ENCODE measurements at regions not wholly inside any gene's neighbourhood (a gene's known extent, or its start where the extent isn't known, plus 50 kb on each side); places are given as distances from the start of the nearest gene placed in this dataset.

DNA sequence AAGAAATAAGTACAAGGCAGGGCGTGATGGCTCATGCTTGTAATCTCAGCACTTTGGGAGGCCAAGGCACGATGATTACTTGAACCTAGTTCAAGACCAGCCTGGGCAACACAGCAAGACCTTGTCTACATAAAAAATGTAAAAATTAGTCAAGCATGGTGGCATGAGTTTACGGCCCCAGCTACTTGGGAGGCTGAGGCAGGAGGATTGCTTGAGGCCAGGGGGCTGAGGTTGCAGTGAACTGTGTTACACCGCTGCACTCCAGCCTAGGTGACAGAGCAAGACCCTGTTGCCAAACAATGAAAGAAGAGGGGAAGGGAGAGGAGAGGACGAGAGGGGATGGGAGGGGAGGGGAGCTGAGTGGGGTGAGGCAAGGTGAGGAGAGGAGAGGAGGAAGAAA, 152.7 kb upstream of the PRICKLE2 start:
- peaks cover 0 to 5% of the 10 kb centered on the region in 2 donors for H3K9me3 ChIP-seq (replicated peaks in 1 of 2; ENCODE audit: control insufficient read depth in 1 of 2, insufficient read depth in 1 of 2, low read length in 2 of 2)
- H4K20me1 ChIP-seq (ENCODE audit: insufficient read depth, low read length) = no peaks in the 10 kb centered on the region
- no peak overlapping the region for H3K9ac ChIP-seq (ENCODE audit: insufficient read depth, low read length, poor library complexity, severe bottlenecking)
- no peaks in the 10 kb centered on the region for H3K79me2 ChIP-seq (ENCODE audit: insufficient read depth, low read length)
- no peak overlapping the region for H3K4me2 ChIP-seq (replicated peaks; ENCODE audit: extremely low read depth, low read length, poor library complexity, severe bottlenecking)
- H3K36me3 Mint-ChIP-seq = no peaks in the 10 kb centered on the region
- no peak overlapping the region for H3K27ac Mint-ChIP-seq
- H3K4me1 Mint-ChIP-seq = no peaks in the 10 kb centered on the region
- H3K4me1 ChIP-seq (ENCODE audit: control insufficient read depth in 1 of 2, insufficient read depth in 2 of 2, low read length in 2 of 2) = no peaks in the 10 kb centered on the region
- intact Hi-C loops (cut with micrococcal nuclease) = no loop called here
- H3K27me3 Mint-ChIP-seq (ENCODE audit: low read depth in 3 of 3) = peaks cover 0 to 6% (median 0%) of the 10 kb centered on the region in 3 donors
- H3K27ac ChIP-seq (ENCODE audit: low read depth in 1 of 2, low read length in 2 of 2) = no peak overlapping the region
- H3K4me3 Mint-ChIP-seq = no peak overlapping the region
- H3K36me3 ChIP-seq (replicated peaks in 1 of 2; ENCODE audit: control insufficient read depth in 1 of 2, insufficient read depth in 2 of 2, low read length in 2 of 2) = no peaks in the 10 kb centered on the region
- TF ChIP-seq, protein P1, sequence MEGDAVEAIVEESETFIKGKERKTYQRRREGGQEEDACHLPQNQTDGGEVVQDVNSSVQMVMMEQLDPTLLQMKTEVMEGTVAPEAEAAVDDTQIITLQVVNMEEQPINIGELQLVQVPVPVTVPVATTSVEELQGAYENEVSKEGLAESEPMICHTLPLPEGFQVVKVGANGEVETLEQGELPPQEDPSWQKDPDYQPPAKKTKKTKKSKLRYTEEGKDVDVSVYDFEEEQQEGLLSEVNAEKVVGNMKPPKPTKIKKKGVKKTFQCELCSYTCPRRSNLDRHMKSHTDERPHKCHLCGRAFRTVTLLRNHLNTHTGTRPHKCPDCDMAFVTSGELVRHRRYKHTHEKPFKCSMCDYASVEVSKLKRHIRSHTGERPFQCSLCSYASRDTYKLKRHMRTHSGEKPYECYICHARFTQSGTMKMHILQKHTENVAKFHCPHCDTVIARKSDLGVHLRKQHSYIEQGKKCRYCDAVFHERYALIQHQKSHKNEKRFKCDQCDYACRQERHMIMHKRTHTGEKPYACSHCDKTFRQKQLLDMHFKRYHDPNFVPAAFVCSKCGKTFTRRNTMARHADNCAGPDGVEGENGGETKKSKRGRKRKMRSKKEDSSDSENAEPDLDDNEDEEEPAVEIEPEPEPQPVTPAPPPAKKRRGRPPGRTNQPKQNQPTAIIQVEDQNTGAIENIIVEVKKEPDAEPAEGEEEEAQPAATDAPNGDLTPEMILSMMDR (IDR thresholded peaks at IDR 0.05) = no peak
- 92% methylated on average over 4 of the region's 5 CpGs for WGBS (ENCODE audit: insufficient coverage)
- H2AFZ ChIP-seq (ENCODE audit: insufficient read depth, low read depth, low read length, poor library complexity, severe bottlenecking) = no peak overlapping the region
- no peak overlapping the region for H3K4me3 ChIP-seq (replicated peaks in 1 of 3; ENCODE audit: low read depth in 2 of 3, low read length in 3 of 3)
- no peaks in the 10 kb centered on the region for H3K27me3 ChIP-seq (ENCODE audit: control insufficient read depth in 2 of 2, insufficient read depth in 2 of 2, low read length in 2 of 2)
- peaks cover 0 to 11% (median 2%) of the 10 kb centered on the region in 7 donors for H3K9me3 Mint-ChIP-seq
- no peak for DNase-seq

DNA sequence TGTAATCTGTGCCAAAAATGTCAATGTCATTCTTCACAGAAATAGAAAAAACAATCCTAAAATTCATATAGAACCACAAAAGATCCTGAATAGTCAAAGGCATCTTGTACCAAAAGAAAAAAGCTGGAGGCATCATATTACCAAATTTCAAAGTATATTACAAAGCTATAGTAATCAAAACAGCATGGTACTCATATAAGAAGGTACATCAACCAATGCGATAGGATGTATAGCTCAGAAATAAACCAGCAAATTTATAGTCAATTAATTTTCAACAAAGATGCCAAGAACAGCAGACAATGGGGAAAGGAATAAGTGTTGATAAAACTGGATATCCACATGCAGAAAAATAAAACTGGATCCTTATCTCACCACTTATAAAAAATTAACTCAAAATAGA, 150.5 kb upstream of the PRICKLE2 start:
- Histone ChIP-seq H2AFZ (ENCODE audit: insufficient read depth, low read depth, low read length, poor library complexity, severe bottlenecking) (no peak overlapping the region), H3K9ac (ENCODE audit: insufficient read depth, low read length, poor library complexity, severe bottlenecking) (no peak overlapping the region), H3K27ac (ENCODE audit: low read depth in 1 of 2, low read length in 2 of 2) (no peak overlapping the region), H3K9me3 (replicated peaks in 1 of 2; ENCODE audit: control insufficient read depth in 1 of 2, insufficient read depth in 1 of 2, low read length in 2 of 2) (peaks cover 0 to 5% of the 10 kb centered on the region in 2 donors), H3K4me3 (replicated peaks in 1 of 3; ENCODE audit: low read depth in 2 of 3, low read length in 3 of 3) (no peak overlapping the region), H3K4me2 (replicated peaks; ENCODE audit: extremely low read depth, low read length, poor library complexity, severe bottlenecking) (no peak overlapping the region), H3K27me3 (ENCODE audit: control insufficient read depth in 2 of 2, insufficient read depth in 2 of 2, low read length in 2 of 2) (no peaks in the 10 kb centered on the region), H3K79me2 (ENCODE audit: insufficient read depth, low read length) (no peaks in the 10 kb centered on the region), H3K36me3 (replicated peaks in 1 of 2; ENCODE audit: control insufficient read depth in 1 of 2, insufficient read depth in 2 of 2, low read length in 2 of 2) (no peaks in the 10 kb centered on the region), H4K20me1 (ENCODE audit: insufficient read depth, low read length) (no peaks in the 10 kb centered on the region), H3K4me1 (ENCODE audit: control insufficient read depth in 1 of 2, insufficient read depth in 2 of 2, low read length in 2 of 2) (no peaks in the 10 kb centered on the region)
- Mint-ChIP-seq H3K4me3 (no peak overlapping the region), H3K27me3 (ENCODE audit: low read depth in 3 of 3) (peaks cover 0 to 8% (median 0%) of the 10 kb centered on the region in 3 donors), H3K9me3 (peaks cover 0 to 11% (median 2%) of the 10 kb centered on the region in 7 donors), H3K4me1 (no peaks in the 10 kb centered on the region), H3K36me3 (no peaks in the 10 kb centered on the region), H3K27ac (no peak overlapping the region)
- no CpG with 5 or more reads among the region's 1 CpG for WGBS (ENCODE audit: insufficient coverage)
- DNase-seq = no peak
- intact Hi-C loops (cut with micrococcal nuclease) = no loop called here
- TF ChIP-seq, protein P1 (IDR thresholded peaks at IDR 0.05) = no peak

All from CD14-positive monocyte (primary cell).